ENCODE measurements at regions not wholly inside any gene's neighbourhood (a gene's known extent, or its start where the extent isn't known, plus 50 kb on each side); places are given as distances from the start of the nearest gene placed in this dataset.

DNA sequence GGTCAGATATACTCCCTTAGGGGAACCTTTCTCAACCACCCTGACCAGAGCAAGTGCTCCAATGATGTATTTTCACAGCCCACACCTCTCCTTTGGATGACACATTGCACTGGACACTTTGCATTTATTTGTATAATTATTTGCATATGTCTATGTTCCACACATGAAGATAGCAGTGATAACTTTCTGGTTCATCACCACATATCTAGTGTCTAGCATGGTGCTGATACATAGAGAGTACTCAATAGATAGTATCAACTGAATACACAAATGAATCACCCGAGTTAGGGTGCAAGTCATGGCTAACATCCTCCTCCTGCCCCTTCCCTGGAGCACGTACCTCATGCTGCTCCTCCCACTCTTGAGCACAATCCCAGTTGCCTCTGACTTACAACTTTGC, 617.6 kb downstream of the EBF1 start:
- TF ChIP-seq CTCF (IDR thresholded peaks at IDR 0.05 in 4 of 5, conservative IDR thresholded peaks at IDR 0.05 in 1 of 5) (no peak), POLR2A (IDR thresholded peaks at IDR 0.05) (no peak)

Data from gastrocnemius medialis (tissue), 4 donors.